CD4-positive, CD25-positive, alpha-beta regulatory T cell (primary cell): ENCODE measurements at regions not wholly inside any gene's neighbourhood (a gene's known extent, or its start where the extent isn't known, plus 50 kb on each side); places are given as distances from the start of the nearest gene placed in this dataset.

Experiments
- ATAC-seq, 2 donors: fragments of 150-1000 bp; cut with Tn5 transposase; one replicate each; pipeline ENCODE4 v1.10.0; 2021; ENCODE audit warnings: low read depth in 2 of 2, moderate number of reproducible peaks in 2 of 2, moderate library complexity in 1 of 2
- DNase-seq, 3 donors: peaks; one replicate each; pipeline versions ENCODE4 v3.0.0 to v3.0.0-alpha.2; 2012 to 2022; ENCODE audit warnings: mixed read lengths in 1 of 3
- H3K27ac ChIP-seq: one replicate; pipeline ENCODE4 v1.7.0; 2013; ENCODE audit warnings: mild to moderate bottlenecking, low read length; ENCODE audit not compliant: insufficient read depth, poor library complexity, severe bottlenecking
- H3K27me3 ChIP-seq: one replicate; pipeline ENCODE4 v1.7.0; 2013; ENCODE audit warnings: low read length; ENCODE audit not compliant: control insufficient read depth, insufficient read depth
- H3K36me3 ChIP-seq: one replicate; pipeline ENCODE4 v1.7.0; 2013; ENCODE audit warnings: mild to moderate bottlenecking, low read length, moderate library complexity; ENCODE audit not compliant: control insufficient read depth, insufficient read depth
- H3K4me1 ChIP-seq: 2 replicates; pipeline ENCODE4 v1.7.0; 2013; ENCODE audit warnings: mild to moderate bottlenecking, low read length; ENCODE audit not compliant: insufficient read depth, control insufficient read depth, poor library complexity, severe bottlenecking
- H3K4me3 ChIP-seq: one replicate; pipeline ENCODE4 v1.7.0; 2013; ENCODE audit warnings: low read depth, mild to moderate bottlenecking, low read length, moderate library complexity
- H3K9me3 ChIP-seq, 2 experiments: 1 replicate in 1 of 2; 2 replicates in 1 of 2; pipeline ENCODE4 v1.7.0; 2013; ENCODE audit warnings: low read length in 2 of 2, mild to moderate bottlenecking in 1 of 2, moderate library complexity in 1 of 2; ENCODE audit not compliant: control insufficient read depth in 2 of 2
- H3K27ac Mint-ChIP-seq, 3 donors: one replicate each; pipeline ENCODE4 v1.8.0; 2020 to 2022; ENCODE audit warnings: mild to moderate bottlenecking in 3 of 3, mixed read lengths in 3 of 3, moderate library complexity in 2 of 3
- H3K27me3 Mint-ChIP-seq: one replicate; pipeline ENCODE4 v1.8.0; 2022; ENCODE audit warnings: mild to moderate bottlenecking, mixed read lengths
- H3K36me3 Mint-ChIP-seq: one replicate; pipeline ENCODE4 v1.8.0; 2020; ENCODE audit warnings: mixed read lengths
- H3K4me1 Mint-ChIP-seq, 4 donors: one replicate each; pipeline ENCODE4 v1.8.0; 2020 to 2022; ENCODE audit warnings: mixed read lengths in 4 of 4, mild to moderate bottlenecking in 1 of 4
- H3K4me3 Mint-ChIP-seq, 4 donors: one replicate each; pipeline ENCODE4 v1.8.0; 2020 to 2022; ENCODE audit warnings: mild to moderate bottlenecking in 4 of 4, mixed read lengths in 4 of 4, moderate library complexity in 3 of 4
- H3K9me3 Mint-ChIP-seq, 7 donors: one replicate each; pipeline ENCODE4 v1.8.0; 2020 to 2022; ENCODE audit warnings: mixed read lengths in 7 of 7, mild to moderate bottlenecking in 3 of 7, moderate library complexity in 2 of 7

DNA sequence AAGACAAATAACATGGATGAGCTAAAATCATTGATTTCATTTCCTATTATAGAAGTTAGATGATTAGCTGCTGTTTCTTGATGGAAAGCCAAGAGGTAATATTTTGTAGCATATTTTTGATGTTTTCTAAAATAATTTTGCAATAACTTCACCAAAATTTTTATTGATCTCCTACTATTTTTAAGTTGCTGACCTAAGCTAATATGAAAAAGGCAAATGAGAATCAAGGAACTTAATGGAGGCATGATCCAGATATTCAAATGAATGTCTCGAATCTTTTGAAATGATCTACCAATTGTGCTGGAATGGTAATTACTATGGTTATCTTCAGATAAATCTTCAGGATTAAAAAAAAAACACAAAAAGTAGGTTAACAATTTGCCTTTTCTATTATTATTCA is 1591.4 kb upstream of the PCDH7 start:
- Mint-ChIP-seq H3K4me1 (no peaks in the 10 kb centered on the region), H3K36me3 (no peaks in the 10 kb centered on the region), H3K27me3 (no peaks in the 10 kb centered on the region), H3K4me3 (no peak overlapping the region), H3K9me3 (peaks cover 0 to 18% (median 12%) of the 10 kb centered on the region in 7 donors), H3K27ac (no peak overlapping the region)
- Histone ChIP-seq H3K36me3 (no peaks in the 10 kb centered on the region), H3K27ac (no peak overlapping the region), H3K4me1 (no peaks in the 10 kb centered on the region), H3K27me3 (no peaks in the 10 kb centered on the region), H3K4me3 (no peak overlapping the region), H3K9me3 (peaks cover 9 to 13% of the 10 kb centered on the region in 2 experiments)
- ATAC-seq (no peak), DNase-seq (no peak)

DNA sequence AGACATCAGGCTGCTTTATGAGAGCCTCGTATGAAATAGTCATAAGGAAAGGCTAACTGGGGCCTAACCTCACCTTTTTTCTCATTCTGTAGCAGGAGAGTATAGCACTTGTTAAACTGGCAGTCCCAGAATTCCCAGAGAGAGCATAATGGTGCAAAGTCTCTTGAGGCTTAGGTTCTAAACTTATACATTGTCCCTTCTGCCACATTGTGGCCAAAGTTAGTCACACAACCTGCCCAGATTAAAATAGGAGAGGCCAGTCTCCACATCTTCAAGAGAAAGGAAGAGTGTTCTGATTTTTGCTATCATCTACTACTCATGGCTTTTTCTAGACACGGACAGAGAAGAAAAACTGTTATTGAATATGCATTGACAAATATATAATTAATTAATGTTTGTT is 1588.9 kb upstream of the PCDH7 start:
- Histone ChIP-seq H3K27ac (no peak overlapping the region), H3K4me3 (no peak overlapping the region), H3K27me3 (no peaks in the 10 kb centered on the region), H3K4me1 (no peaks in the 10 kb centered on the region), H3K9me3 (peaks cover 4 to 9% of the 10 kb centered on the region in 2 experiments), H3K36me3 (no peaks in the 10 kb centered on the region)
- DNase-seq (no peak), ATAC-seq (no peak)
- no peak overlapping the region for H3K27ac Mint-ChIP-seq
- H3K4me3 Mint-ChIP-seq, result no peak overlapping the region
- no peaks in the 10 kb centered on the region for H3K27me3 Mint-ChIP-seq
- H3K9me3 Mint-ChIP-seq, result peaks cover 5 to 19% (median 11%) of the 10 kb centered on the region in 7 donors
- no peaks in the 10 kb centered on the region for H3K4me1 Mint-ChIP-seq
- no peaks in the 10 kb centered on the region for H3K36me3 Mint-ChIP-seq

DNA sequence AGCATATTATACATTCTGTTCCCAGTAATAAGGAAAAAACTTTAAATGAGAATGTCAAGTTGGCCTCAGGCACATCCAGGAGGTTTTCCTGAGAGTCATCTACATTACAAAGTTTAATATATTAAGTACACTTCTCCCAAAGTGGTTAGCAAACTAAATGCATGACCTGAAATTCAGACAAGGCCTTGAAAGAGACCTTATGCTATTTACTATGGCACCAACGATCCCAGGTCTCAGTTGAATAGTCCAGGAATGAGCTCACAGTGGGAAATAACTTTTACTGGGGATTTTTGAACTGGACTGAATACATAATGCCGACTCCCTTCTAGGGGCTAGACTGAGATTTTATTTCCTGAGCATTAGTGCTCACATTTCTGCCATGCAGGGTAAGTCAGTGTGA is 1577.5 kb upstream of the PCDH7 start:
- Mint-ChIP-seq H3K36me3 (no peaks in the 10 kb centered on the region), H3K4me3 (no peak overlapping the region), H3K27me3 (no peaks in the 10 kb centered on the region), H3K27ac (no peak overlapping the region), H3K4me1 (no peaks in the 10 kb centered on the region), H3K9me3 (peaks cover 4 to 21% (median 6%) of the 10 kb centered on the region in 7 donors)
- DNase-seq (no peak), ATAC-seq (no peak)
- no peaks in the 10 kb centered on the region for H3K36me3 ChIP-seq
- H3K4me3 ChIP-seq, result no peak overlapping the region
- H3K9me3 ChIP-seq, result peaks cover 5% of the 10 kb centered on the region in 2 experiments
- H3K4me1 ChIP-seq, result no peaks in the 10 kb centered on the region
- H3K27ac ChIP-seq, result no peak overlapping the region
- no peaks in the 10 kb centered on the region for H3K27me3 ChIP-seq

DNA sequence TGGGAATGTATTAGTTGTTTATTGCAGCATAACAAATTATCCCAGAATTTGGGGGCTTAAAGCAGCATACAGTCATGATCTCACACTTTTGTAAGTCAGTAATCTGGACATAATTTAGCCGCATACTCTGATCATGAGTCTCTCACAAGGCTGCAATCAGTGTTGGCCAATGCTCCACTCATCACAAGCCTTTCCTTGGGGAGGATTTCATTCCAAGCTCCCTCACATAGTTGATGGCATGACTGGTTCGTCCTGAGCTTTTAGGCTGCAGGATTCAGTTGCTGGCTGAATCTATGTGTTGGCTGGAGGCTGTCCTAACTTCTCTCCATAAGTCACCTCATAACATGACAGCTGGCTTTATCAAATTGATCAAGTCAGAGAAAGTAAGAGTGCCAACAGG is 1568.6 kb upstream of the PCDH7 start:
- Histone ChIP-seq H3K27me3 (no peaks in the 10 kb centered on the region), H3K4me1 (no peaks in the 10 kb centered on the region), H3K36me3 (no peaks in the 10 kb centered on the region), H3K4me3 (no peak overlapping the region), H3K27ac (no peak overlapping the region), H3K9me3 (peaks cover 4 to 6% of the 10 kb centered on the region in 2 experiments)
- ATAC-seq, result no peak
- Mint-ChIP-seq H3K27ac (no peak overlapping the region), H3K9me3 (peaks cover 0 to 27% (median 9%) of the 10 kb centered on the region in 7 donors), H3K27me3 (no peaks in the 10 kb centered on the region), H3K4me3 (no peak overlapping the region), H3K4me1 (no peaks in the 10 kb centered on the region), H3K36me3 (no peaks in the 10 kb centered on the region)
- DNase-seq, result no peak

DNA sequence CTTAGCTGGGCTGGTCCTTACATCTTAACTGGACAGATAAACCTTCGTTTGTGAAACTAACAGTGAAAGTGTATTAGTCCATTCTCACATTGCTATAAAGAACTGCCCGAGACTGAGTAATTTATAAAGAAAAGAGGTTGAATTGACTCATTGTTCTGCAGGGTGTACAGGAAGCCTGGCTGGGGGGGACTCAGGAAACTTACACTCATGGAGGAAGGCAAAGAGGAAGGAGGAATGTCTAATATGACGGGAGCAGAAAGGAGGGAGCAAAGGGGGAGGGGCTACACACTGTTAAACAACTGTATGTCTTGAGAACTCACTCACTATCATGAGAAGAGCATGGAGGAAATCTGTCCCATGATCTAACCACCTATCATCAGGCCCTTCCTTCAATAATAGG is 1566.5 kb upstream of the PCDH7 start:
- no peak for DNase-seq
- no peaks in the 10 kb centered on the region for H3K36me3 ChIP-seq
- Mint-ChIP-seq H3K36me3 (no peaks in the 10 kb centered on the region), H3K4me3 (no peak overlapping the region), H3K27me3 (no peaks in the 10 kb centered on the region), H3K27ac (no peak overlapping the region), H3K9me3 (peaks cover 0 to 34% (median 7%) of the 10 kb centered on the region in 7 donors), H3K4me1 (no peaks in the 10 kb centered on the region)
- H3K27ac ChIP-seq, result no peak overlapping the region
- no peaks in the 10 kb centered on the region for H3K4me1 ChIP-seq
- peaks cover 4 to 8% of the 10 kb centered on the region in 2 experiments for H3K9me3 ChIP-seq
- no peak for ATAC-seq
- no peaks in the 10 kb centered on the region for H3K27me3 ChIP-seq
- no peak overlapping the region for H3K4me3 ChIP-seq

DNA sequence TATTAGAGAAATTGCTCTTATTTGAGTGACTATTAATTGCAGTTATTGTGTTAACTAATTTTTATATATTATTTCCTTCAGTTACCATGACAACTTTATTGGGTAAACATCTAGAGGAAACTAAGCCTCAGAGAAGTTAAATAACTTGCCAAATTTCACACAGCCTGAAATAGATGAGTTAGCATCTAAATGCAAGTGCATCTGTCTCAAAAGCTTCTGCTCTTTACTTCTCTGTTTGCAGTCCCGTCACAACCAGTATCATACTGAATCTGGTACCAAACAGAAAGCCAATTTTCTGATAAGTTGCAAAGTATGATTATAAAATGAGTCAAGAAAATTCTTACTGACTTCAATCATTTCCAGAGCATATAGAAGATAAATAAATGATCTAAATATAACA is 1544.9 kb upstream of the PCDH7 start:
- H3K4me1 Mint-ChIP-seq, result no peaks in the 10 kb centered on the region
- DNase-seq (no peak), ATAC-seq (no peak)
- Histone ChIP-seq H3K9me3 (no peaks in the 10 kb centered on the region), H3K4me1 (no peaks in the 10 kb centered on the region), H3K36me3 (no peaks in the 10 kb centered on the region), H3K27me3 (no peaks in the 10 kb centered on the region), H3K4me3 (no peak overlapping the region), H3K27ac (no peak overlapping the region)
- H3K9me3 Mint-ChIP-seq, result peaks cover 0 to 31% (median 9%) of the 10 kb centered on the region in 7 donors
- no peaks in the 10 kb centered on the region for H3K27me3 Mint-ChIP-seq
- H3K36me3 Mint-ChIP-seq, result no peaks in the 10 kb centered on the region
- no peak overlapping the region for H3K4me3 Mint-ChIP-seq
- H3K27ac Mint-ChIP-seq, result no peak overlapping the region

DNA sequence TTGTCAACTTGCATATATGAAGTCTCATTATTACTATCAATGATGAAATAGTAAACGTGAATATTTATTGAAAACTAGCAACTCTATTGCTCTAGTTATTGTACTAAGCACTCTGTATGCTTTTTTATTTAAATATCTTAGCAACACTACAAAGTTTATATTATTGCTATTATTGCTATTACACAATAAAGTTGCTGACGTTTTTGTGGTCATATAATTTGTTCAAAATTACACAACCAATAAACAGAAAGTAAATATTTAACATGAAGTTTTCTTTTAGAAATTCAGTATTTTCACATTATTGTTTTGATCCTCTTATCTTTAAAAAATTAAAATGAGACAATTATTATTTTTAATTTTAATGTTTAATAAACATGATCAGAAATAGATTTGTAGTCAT is 1521.1 kb upstream of the PCDH7 start:
- peaks cover 0 to 11% (median 5%) of the 10 kb centered on the region in 7 donors for H3K9me3 Mint-ChIP-seq
- H3K4me1 ChIP-seq, result no peaks in the 10 kb centered on the region
- H3K9me3 ChIP-seq, result peaks cover 0 to 2% of the 10 kb centered on the region in 2 experiments
- H3K4me1 Mint-ChIP-seq, result no peaks in the 10 kb centered on the region
- H3K4me3 ChIP-seq, result no peak overlapping the region
- no peaks in the 10 kb centered on the region for H3K27me3 ChIP-seq
- DNase-seq (no peak), ATAC-seq (no peak)
- no peaks in the 10 kb centered on the region for H3K36me3 Mint-ChIP-seq
- H3K27ac ChIP-seq, result no peak overlapping the region
- H3K27ac Mint-ChIP-seq, result no peak overlapping the region
- H3K36me3 ChIP-seq, result no peaks in the 10 kb centered on the region
- H3K4me3 Mint-ChIP-seq, result no peak overlapping the region
- no peaks in the 10 kb centered on the region for H3K27me3 Mint-ChIP-seq

DNA sequence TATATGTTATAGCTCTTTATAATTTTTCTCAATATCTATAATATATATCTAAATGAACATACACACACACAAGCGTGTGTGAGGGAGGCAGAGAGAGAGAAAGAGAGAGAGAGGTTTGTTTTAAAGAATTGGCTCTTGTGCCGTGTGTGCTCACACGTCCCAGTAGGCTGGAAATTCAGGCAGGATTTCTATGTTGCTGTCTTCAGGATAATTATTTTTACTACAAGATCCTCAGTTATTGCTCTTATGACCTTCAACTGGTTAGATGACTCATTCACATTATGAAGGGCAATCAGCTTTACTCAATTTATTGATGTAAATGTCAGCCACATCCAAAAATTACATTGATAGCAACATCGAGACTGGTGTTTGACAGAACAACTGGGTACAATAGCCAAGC is 1520.7 kb upstream of the PCDH7 start:
- Histone ChIP-seq H3K27me3 (no peaks in the 10 kb centered on the region), H3K4me1 (no peaks in the 10 kb centered on the region), H3K4me3 (no peak overlapping the region), H3K27ac (no peak overlapping the region), H3K9me3 (peaks cover 0 to 3% of the 10 kb centered on the region in 2 experiments), H3K36me3 (no peaks in the 10 kb centered on the region)
- Mint-ChIP-seq H3K27me3 (no peaks in the 10 kb centered on the region), H3K27ac (no peak overlapping the region), H3K36me3 (no peaks in the 10 kb centered on the region), H3K4me3 (no peak overlapping the region), H3K4me1 (no peaks in the 10 kb centered on the region), H3K9me3 (peaks cover 0 to 12% (median 3%) of the 10 kb centered on the region in 7 donors)
- DNase-seq (no peak), ATAC-seq (no peak)
